B cell (primary cell): ENCODE measurements at regions not wholly inside any gene's neighbourhood (a gene's known extent, or its start where the extent isn't known, plus 50 kb on each side); places are given as distances from the start of the nearest gene placed in this dataset.

Experiments
- ATAC-seq: fragments of 200-7000 bp; cut with Tn5 transposase; one replicate; pipeline ENCODE4 v1.10.0; 2021; ENCODE audit warnings: low read depth, mild to moderate bottlenecking, moderate number of reproducible peaks, moderate library complexity
- CTCF ChIA-PET: fragments of 350-600 bp; sonication (Branson Sonifier 250); formaldehyde crosslinking; loops from one replicate; lab custom pipeline; 2021; ENCODE audit warnings: antibody characterized with exemption, inconsistent platforms; lab: Charles Lee
- POLR2A ChIA-PET: fragments of 350-600 bp; sonication (Branson Sonifier 250); formaldehyde crosslinking; loops from one replicate; lab custom pipeline; 2021; ENCODE audit warnings: antibody characterized with exemption; lab: Charles Lee
- DNase-seq: peaks from one replicate; pipeline ENCODE4 v3.0.0; 2013
- H2AFZ ChIP-seq: 2 replicates; pipeline ENCODE4 v1.6.1; 2012; ENCODE audit warnings: mild to moderate bottlenecking, low read depth, low read length; ENCODE audit not compliant: insufficient read depth, poor library complexity, severe bottlenecking
- H3K27ac ChIP-seq, 2 donors: 1 replicate in 1 of 2; 2 replicates in 1 of 2; pipeline ENCODE4 v1.5.1; 2012 to 2013; ENCODE audit warnings: low read length in 2 of 2, mild to moderate bottlenecking in 2 of 2, moderate library complexity in 1 of 2
- H3K27me3 ChIP-seq, 4 experiments: fragments of 200-600 bp in 1 of 4; sonication (generic) in 1 of 4; replicated peaks in 1 of 4; 1 replicate in 2 of 4; 2 replicates in 2 of 4; pipeline versions ENCODE4 v1.6.1 to v1.7.0; 2013 to 2016; ENCODE audit warnings: low read length in 3 of 4, mild to moderate bottlenecking in 2 of 4, mixed read lengths in 1 of 4, moderate library complexity in 1 of 4; ENCODE audit not compliant: insufficient read depth in 4 of 4, control insufficient read depth in 3 of 4; ENCODE audit errors: control extremely low read depth in 1 of 4
- H3K36me3 ChIP-seq, 2 experiments: replicated peaks in 1 of 2; 1 replicate in 1 of 2; 2 replicates in 1 of 2; pipeline versions ENCODE4 v1.6.1 to v1.7.1; 2013; ENCODE audit warnings: low read length in 1 of 2; ENCODE audit not compliant: insufficient read depth in 2 of 2, control insufficient read depth in 1 of 2; ENCODE audit errors: control extremely low read depth in 1 of 2, extremely low read depth in 1 of 2
- H3K4me1 ChIP-seq, 2 donors: fragments of 200-600 bp in 1 of 2; sonication (generic) in 1 of 2; 1 replicate in 1 of 2; 2 replicates in 1 of 2; pipeline versions ENCODE4 v1.5.1 to v1.6.1; 2013 to 2017; ENCODE audit warnings: low read length in 2 of 2; ENCODE audit not compliant: control insufficient read depth in 2 of 2, insufficient read depth in 2 of 2
- H3K4me2 ChIP-seq: replicated peaks from 2 replicates; pipeline ENCODE3; 2012; ENCODE audit warnings: mild to moderate bottlenecking, low read depth, low read length; ENCODE audit not compliant: poor library complexity, severe bottlenecking
- H3K4me3 ChIP-seq, 5 experiments: fragments of 200-600 bp in 1 of 5; sonication (generic) in 1 of 5; 1 replicate in 3 of 5; 2 replicates in 2 of 5; pipeline versions ENCODE4 v1.5.1 to v1.7.0; 2011 to 2016; ENCODE audit warnings: low read length in 4 of 5, mild to moderate bottlenecking in 4 of 5, low read depth in 2 of 5, control low read depth in 1 of 5, moderate library complexity in 1 of 5; ENCODE audit not compliant: insufficient read depth in 1 of 5; ENCODE audit errors: control extremely low read depth in 1 of 5, extremely low read depth in 1 of 5
- H3K79me2 ChIP-seq: fragments of 200-600 bp; sonication (generic); one replicate; pipeline ENCODE4 v1.6.0; 2016; ENCODE audit warnings: low read length; ENCODE audit not compliant: control insufficient read depth, insufficient read depth
- H3K9ac ChIP-seq: fragments of 200-600 bp; sonication (generic); 2 replicates; pipeline ENCODE4 v1.6.1; 2017; ENCODE audit warnings: mild to moderate bottlenecking, low read length, moderate library complexity
- H3K9me3 ChIP-seq, 3 donors: one replicate each; pipeline versions ENCODE4 v1.6.1 to v1.7.1; 2013; ENCODE audit warnings: low read length in 2 of 3; ENCODE audit not compliant: control insufficient read depth in 2 of 3, insufficient read depth in 1 of 3; ENCODE audit errors: control extremely low read depth in 1 of 3
- H4K20me1 ChIP-seq: 2 replicates; pipeline ENCODE4 v1.6.0; 2012; ENCODE audit warnings: mild to moderate bottlenecking, low read length; ENCODE audit not compliant: insufficient read depth, control insufficient read depth, poor library complexity, severe bottlenecking
- H3K27ac Mint-ChIP-seq: one replicate; pipeline ENCODE4 v1.8.0; 2021; ENCODE audit warnings: mixed read lengths
- H3K27me3 Mint-ChIP-seq: one replicate; pipeline ENCODE4 v1.8.0; 2021; ENCODE audit warnings: mixed read lengths
- H3K4me1 Mint-ChIP-seq: one replicate; pipeline ENCODE4 v1.8.0; 2021; ENCODE audit warnings: mixed read lengths
- H3K4me3 Mint-ChIP-seq: one replicate; pipeline ENCODE4 v1.8.0; 2021; ENCODE audit warnings: mixed read lengths
- H3K9me3 Mint-ChIP-seq: one replicate; pipeline ENCODE4 v1.8.0; 2022; ENCODE audit warnings: mixed read lengths; ENCODE audit not compliant: insufficient read depth
- CTCF ChIP-seq: fragments of 200-600 bp; IDR thresholded peaks from one replicate; pipeline ENCODE4 v1.8.0; 2022; ENCODE audit warnings: antibody characterized with exemption, mild to moderate bottlenecking
- EZH2 ChIP-seq: IDR thresholded peaks from 2 replicates; pipeline ENCODE4 v1.6.1; 2012; ENCODE audit warnings: borderline replicate concordance, low read depth, mild to moderate bottlenecking, moderate library complexity, low read length; ENCODE audit not compliant: insufficient read depth, poor library complexity, severe bottlenecking
- WGBS: methylation state at CpG from one replicate; pipeline ENCODE4 v1.1.5; 2013; ENCODE audit warnings: missing lambda C conversion rate; ENCODE audit not compliant: insufficient coverage; 5-methylcytosine and 5-hydroxymethylcytosine counted together
- intact Hi-C: fragments of 100-400 bp; cut with micrococcal nuclease; formaldehyde crosslinking; loops from one replicate; pipeline ENCODE4 v1.10.0; 2022

- Histone ChIP-seq H3K4me1 (no peaks in the 10 kb centered on the region), H3K4me2 (no peak overlapping the region), H3K9me3 (no peaks in the 10 kb centered on the region), H3K27me3 (peaks cover 0 to 7% (median 2%) of the 10 kb centered on the region in 4 experiments), H3K4me3 (no peak overlapping the region), H3K27ac (no peak overlapping the region), H3K79me2 (no peaks in the 10 kb centered on the region), H3K9ac (no peak overlapping the region), H4K20me1 (no peaks in the 10 kb centered on the region), H3K36me3 (no peaks in the 10 kb centered on the region), H2AFZ (no peak overlapping the region)
- no peak overlapping the region for H3K4me3 Mint-ChIP-seq
- peaks cover 19% of the 10 kb centered on the region for H3K27me3 Mint-ChIP-seq
- H3K27ac Mint-ChIP-seq = no peak overlapping the region
- WGBS = 84% methylated on average over 3 of the region's 7 CpGs
- ATAC-seq (no peak), DNase-seq (no peak)
- TF ChIP-seq EZH2 (no peak), CTCF (no peak)
- no peaks in the 10 kb centered on the region for H3K4me1 Mint-ChIP-seq
- ChIA-PET POLR2A (no interaction called here), CTCF (no interaction called here)
- no peaks in the 10 kb centered on the region for H3K9me3 Mint-ChIP-seq
- intact Hi-C loops = no loop called here
Observed at GRCh38 chr2:11024687-11025086, 113.0 kb downstream of the KCNF1 start.

- CTCF ChIA-PET = no interaction called here
- H3K4me3 Mint-ChIP-seq = no peak overlapping the region
- no peak overlapping the region for H3K27ac ChIP-seq
- H3K27ac Mint-ChIP-seq = no peak overlapping the region
- no peak overlapping the region for H3K4me3 ChIP-seq
- no peak overlapping the region for H3K9ac ChIP-seq
- TF ChIP-seq CTCF = no peak
- TF ChIP-seq EZH2 = no peak
- H2AFZ ChIP-seq = no peak overlapping the region
- H3K4me1 ChIP-seq = no peaks in the 10 kb centered on the region
- DNase-seq (no peak), ATAC-seq (no peak)
- peaks cover 0 to 7% (median 0%) of the 10 kb centered on the region in 4 experiments for H3K27me3 ChIP-seq
- H3K9me3 Mint-ChIP-seq = no peaks in the 10 kb centered on the region
- WGBS = 94% methylated on average over 10 of the region's 15 CpGs
- no peaks in the 10 kb centered on the region for H3K4me1 Mint-ChIP-seq
- H3K36me3 ChIP-seq = no peaks in the 10 kb centered on the region
- intact Hi-C loops = no loop called here
- H4K20me1 ChIP-seq = no peaks in the 10 kb centered on the region
- no peak overlapping the region for H3K4me2 ChIP-seq
- POLR2A ChIA-PET = no interaction called here
- H3K27me3 Mint-ChIP-seq = peaks cover 14% of the 10 kb centered on the region
- no peaks in the 10 kb centered on the region for H3K9me3 ChIP-seq
- no peaks in the 10 kb centered on the region for H3K79me2 ChIP-seq
Observed at GRCh38 chr2:11026286-11026921, 114.7 kb downstream of the KCNF1 start.
